ENCODE measurements at regions not wholly inside any gene's neighbourhood (a gene's known extent, or its start where the extent isn't known, plus 50 kb on each side); places are given as distances from the start of the nearest gene placed in this dataset.

DNA sequence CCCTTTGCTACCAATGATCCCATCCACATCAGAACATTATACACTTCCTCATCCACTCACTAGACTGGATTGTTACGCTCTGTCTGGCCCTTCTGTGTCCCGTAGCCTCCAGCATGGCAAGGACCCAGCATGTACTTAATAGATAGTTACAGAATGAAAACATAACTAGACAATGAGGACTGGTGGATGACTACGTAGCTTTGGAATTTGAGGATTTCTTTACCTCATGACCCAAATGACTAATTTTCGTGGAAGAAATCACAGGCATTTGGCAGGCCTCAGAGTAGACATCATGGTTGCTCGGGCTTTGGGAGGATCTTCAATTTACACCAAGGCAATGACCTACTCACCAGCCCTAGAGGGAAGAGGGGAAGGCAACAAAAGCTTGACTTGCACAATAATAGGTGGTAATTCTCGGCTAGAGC lies 299.8 kb downstream of the TLE1 start:
- no peak overlapping the region for H3K4me3 ChIP-seq (ENCODE audit: low read length)
- ChIA-PET CTCF (no interaction called here), POLR2A (no interaction called here)
- H3K36me3 ChIP-seq (ENCODE audit: insufficient read depth, low read length), result no peaks in the 10 kb centered on the region
- H3K36me3 Mint-ChIP-seq, result no peaks in the 10 kb centered on the region
- H3K27me3 ChIP-seq (ENCODE audit: insufficient read depth, low read length, poor library complexity, severe bottlenecking), result no peaks in the 10 kb centered on the region
- no peaks in the 10 kb centered on the region for H3K4me1 Mint-ChIP-seq
- no peaks in the 10 kb centered on the region for H3K4me1 ChIP-seq (ENCODE audit: insufficient read depth, low read length)
- H3K27ac ChIP-seq (ENCODE audit: low read depth, low read length), result no peak overlapping the region
- no peak overlapping the region for H3K27ac Mint-ChIP-seq
- no peak overlapping the region for H3K4me3 Mint-ChIP-seq
- H3K27me3 Mint-ChIP-seq, result peaks cover 0 to 2% of the 10 kb centered on the region in 2 donors
- H3K9me3 ChIP-seq (ENCODE audit: low read length), result no peaks in the 10 kb centered on the region
- peaks cover 0 to 2% (median 0%) of the 10 kb centered on the region in 5 donors for H3K9me3 Mint-ChIP-seq
- no peak for DNase-seq

DNA sequence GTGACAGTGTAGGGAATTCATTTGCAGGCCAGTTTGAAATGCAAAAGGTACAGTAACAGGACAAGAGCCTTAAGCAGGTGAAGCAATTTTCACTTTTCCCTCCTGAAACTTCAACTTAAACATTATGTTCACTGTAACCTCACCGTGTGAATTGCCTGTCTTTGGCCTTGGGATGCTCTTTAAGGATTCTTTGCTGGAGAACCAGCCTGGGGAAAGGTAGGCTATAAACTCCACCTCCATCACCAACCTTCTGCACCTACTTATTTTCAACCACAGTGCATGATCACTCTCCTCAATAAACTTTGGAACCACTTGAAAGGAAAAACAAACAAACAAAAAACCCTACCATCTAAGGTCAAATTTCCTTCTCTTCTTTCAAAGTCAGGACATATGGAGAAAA lies 300.5 kb downstream of the TLE1 start:
- peaks cover 0 to 2% of the 10 kb centered on the region in 2 donors for H3K27me3 Mint-ChIP-seq
- Histone ChIP-seq H3K9me3 (ENCODE audit: low read length) (no peaks in the 10 kb centered on the region), H3K27me3 (ENCODE audit: insufficient read depth, low read length, poor library complexity, severe bottlenecking) (no peaks in the 10 kb centered on the region), H3K4me1 (ENCODE audit: insufficient read depth, low read length) (no peaks in the 10 kb centered on the region), H3K4me3 (ENCODE audit: low read length) (no peak overlapping the region), H3K36me3 (ENCODE audit: insufficient read depth, low read length) (no peaks in the 10 kb centered on the region), H3K27ac (ENCODE audit: low read depth, low read length) (no peak overlapping the region)
- no peaks in the 10 kb centered on the region for H3K36me3 Mint-ChIP-seq
- no peak overlapping the region for H3K4me3 Mint-ChIP-seq
- no peaks in the 10 kb centered on the region for H3K4me1 Mint-ChIP-seq
- CTCF ChIA-PET, result no interaction called here
- no peak overlapping the region for H3K27ac Mint-ChIP-seq
- no peak for DNase-seq
- peaks cover 0 to 3% (median 0%) of the 10 kb centered on the region in 5 donors for H3K9me3 Mint-ChIP-seq
- POLR2A ChIA-PET, result no interaction called here

DNA sequence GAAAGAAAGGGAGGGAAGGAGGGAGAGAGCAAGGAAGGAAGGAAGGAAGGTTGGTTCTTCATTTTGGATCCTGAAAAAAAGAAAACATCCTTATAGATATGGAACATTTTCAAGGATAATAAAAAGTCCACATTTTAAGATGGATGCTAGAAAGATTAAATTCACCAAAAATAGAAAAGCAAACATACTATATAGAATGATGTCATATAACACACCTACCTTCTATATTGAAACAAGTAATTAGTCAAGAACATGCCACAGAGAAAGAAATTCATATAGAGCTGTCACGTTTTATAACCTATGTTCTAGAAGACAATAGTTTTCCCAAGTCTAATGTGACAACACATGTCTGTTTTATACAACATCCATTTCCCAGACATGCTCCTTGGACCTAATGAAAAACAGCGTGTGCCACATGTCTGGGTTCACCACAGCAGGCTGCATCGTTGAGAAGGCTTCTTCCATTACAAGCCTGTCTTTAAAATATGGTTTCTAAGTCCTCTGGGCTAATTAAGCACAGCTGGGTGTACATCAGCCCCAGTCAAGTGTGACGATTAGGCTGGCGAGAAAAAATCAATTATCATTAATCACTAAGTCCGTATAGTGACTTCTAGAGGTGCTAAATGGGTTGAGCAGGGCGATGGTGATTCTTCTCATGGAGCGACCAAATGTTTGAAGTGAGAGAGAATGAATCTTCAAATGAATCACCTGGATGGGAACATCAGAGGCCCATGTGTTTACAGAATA lies 301.8 kb downstream of the TLE1 start:
- Mint-ChIP-seq H3K36me3 (no peaks in the 10 kb centered on the region), H3K27me3 (peaks cover 0 to 2% of the 10 kb centered on the region in 2 donors), H3K4me1 (no peaks in the 10 kb centered on the region), H3K4me3 (no peak overlapping the region), H3K27ac (no peak overlapping the region), H3K9me3 (peaks cover 0 to 4% (median 0%) of the 10 kb centered on the region in 5 donors)
- Histone ChIP-seq H3K27ac (ENCODE audit: low read depth, low read length) (no peak overlapping the region), H3K27me3 (ENCODE audit: insufficient read depth, low read length, poor library complexity, severe bottlenecking) (no peaks in the 10 kb centered on the region), H3K9me3 (ENCODE audit: low read length) (no peaks in the 10 kb centered on the region), H3K4me3 (ENCODE audit: low read length) (no peak overlapping the region), H3K4me1 (ENCODE audit: insufficient read depth, low read length) (no peaks in the 10 kb centered on the region), H3K36me3 (ENCODE audit: insufficient read depth, low read length) (no peaks in the 10 kb centered on the region)
- CTCF ChIA-PET, result no interaction called here
- POLR2A ChIA-PET, result no interaction called here
- no peak for DNase-seq

DNA sequence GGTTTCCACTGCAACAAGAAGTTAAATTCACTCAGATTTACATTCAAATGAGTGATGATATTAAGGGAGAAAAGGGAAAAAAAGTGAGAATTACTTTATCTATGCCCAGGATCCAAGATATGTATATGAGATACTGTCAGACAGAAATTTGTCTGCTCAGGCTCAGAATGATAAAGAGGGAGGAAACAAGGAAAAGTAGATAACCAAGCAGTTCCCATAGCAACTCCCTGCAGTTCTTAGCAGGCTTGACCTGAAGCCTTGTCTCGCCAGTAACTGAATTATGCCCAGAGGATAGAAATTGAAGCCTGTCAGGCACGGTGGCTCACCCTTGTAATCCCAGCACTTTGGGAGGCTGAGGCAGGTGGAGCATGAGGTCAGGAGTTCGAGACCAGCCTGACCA lies 304.4 kb downstream of the TLE1 start:
- H3K36me3 ChIP-seq (ENCODE audit: insufficient read depth, low read length), result no peaks in the 10 kb centered on the region
- H3K4me3 Mint-ChIP-seq, result no peak overlapping the region
- ChIA-PET CTCF (no interaction called here), POLR2A (no interaction called here)
- no peak overlapping the region for H3K27ac ChIP-seq (ENCODE audit: low read depth, low read length)
- no peaks in the 10 kb centered on the region for H3K4me1 Mint-ChIP-seq
- DNase-seq, result no peak
- H3K27ac Mint-ChIP-seq, result no peak overlapping the region
- no peaks in the 10 kb centered on the region for H3K4me1 ChIP-seq (ENCODE audit: insufficient read depth, low read length)
- no peaks in the 10 kb centered on the region for H3K27me3 ChIP-seq (ENCODE audit: insufficient read depth, low read length, poor library complexity, severe bottlenecking)
- H3K9me3 ChIP-seq (ENCODE audit: low read length), result no peaks in the 10 kb centered on the region
- H3K4me3 ChIP-seq (ENCODE audit: low read length), result no peak overlapping the region
- H3K9me3 Mint-ChIP-seq, result peaks cover 0 to 7% (median 0%) of the 10 kb centered on the region in 5 donors
- H3K27me3 Mint-ChIP-seq, result peaks cover 0 to 2% of the 10 kb centered on the region in 2 donors
- H3K36me3 Mint-ChIP-seq, result no peaks in the 10 kb centered on the region

DNA sequence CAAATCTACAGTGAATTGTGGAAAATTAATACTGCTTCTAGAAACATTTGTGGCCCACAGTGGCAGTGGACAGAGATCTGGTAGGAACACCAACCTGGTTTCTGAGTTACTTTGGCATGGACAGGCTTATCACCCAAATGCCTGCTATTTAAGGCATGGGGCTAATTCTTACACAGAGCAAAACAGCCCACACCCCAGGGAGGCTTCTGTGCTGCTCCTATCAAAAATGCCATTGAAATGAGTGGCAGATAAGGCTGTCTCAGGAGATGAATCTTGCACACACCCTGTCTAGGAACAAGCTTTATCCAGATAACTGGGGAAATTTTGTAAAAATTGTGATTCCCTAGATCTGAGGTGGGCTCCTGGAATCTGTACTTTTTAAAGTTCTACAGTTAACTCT lies 307.1 kb downstream of the TLE1 start:
- H3K27me3 Mint-ChIP-seq, result no peaks in the 10 kb centered on the region
- DNase-seq, result no peak
- ChIA-PET POLR2A (no interaction called here), CTCF (no interaction called here)
- no peak overlapping the region for H3K27ac Mint-ChIP-seq
- H3K4me3 ChIP-seq (ENCODE audit: low read length), result no peak overlapping the region
- H3K4me3 Mint-ChIP-seq, result no peak overlapping the region
- H3K36me3 Mint-ChIP-seq, result no peaks in the 10 kb centered on the region
- H3K4me1 ChIP-seq (ENCODE audit: insufficient read depth, low read length), result no peaks in the 10 kb centered on the region
- no peaks in the 10 kb centered on the region for H3K4me1 Mint-ChIP-seq
- H3K9me3 Mint-ChIP-seq, result peaks cover 0 to 16% (median 3%) of the 10 kb centered on the region in 5 donors
- no peaks in the 10 kb centered on the region for H3K27me3 ChIP-seq (ENCODE audit: insufficient read depth, low read length, poor library complexity, severe bottlenecking)
- H3K9me3 ChIP-seq (ENCODE audit: low read length), result no peaks in the 10 kb centered on the region
- no peak overlapping the region for H3K27ac ChIP-seq (ENCODE audit: low read depth, low read length)
- H3K36me3 ChIP-seq (ENCODE audit: insufficient read depth, low read length), result no peaks in the 10 kb centered on the region

DNA sequence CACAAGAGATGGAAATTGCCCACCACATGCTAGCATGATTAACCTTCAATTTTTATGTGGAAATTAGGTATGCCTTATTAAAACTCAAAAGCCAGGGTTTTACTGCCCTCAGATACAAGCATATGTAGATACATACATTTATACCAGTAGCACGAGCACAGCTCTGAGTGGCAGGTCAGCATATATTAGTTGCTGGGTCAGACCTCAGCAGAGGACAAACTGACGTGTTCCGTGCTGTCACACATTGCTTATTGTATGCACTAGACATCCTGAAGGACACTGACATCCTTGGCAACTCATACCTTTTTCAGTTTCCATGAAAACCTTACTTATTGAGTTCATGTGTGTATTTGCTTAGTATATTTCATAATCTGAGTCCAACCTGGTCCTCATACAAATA lies 307.7 kb downstream of the TLE1 start:
- no peak overlapping the region for H3K4me3 Mint-ChIP-seq
- H3K4me1 Mint-ChIP-seq, result no peaks in the 10 kb centered on the region
- Histone ChIP-seq H3K4me3 (ENCODE audit: low read length) (no peak overlapping the region), H3K27me3 (ENCODE audit: insufficient read depth, low read length, poor library complexity, severe bottlenecking) (no peaks in the 10 kb centered on the region), H3K27ac (ENCODE audit: low read depth, low read length) (no peak overlapping the region), H3K9me3 (ENCODE audit: low read length) (no peaks in the 10 kb centered on the region), H3K36me3 (ENCODE audit: insufficient read depth, low read length) (no peaks in the 10 kb centered on the region), H3K4me1 (ENCODE audit: insufficient read depth, low read length) (no peaks in the 10 kb centered on the region)
- no peaks in the 10 kb centered on the region for H3K36me3 Mint-ChIP-seq
- CTCF ChIA-PET, result no interaction called here
- H3K27ac Mint-ChIP-seq, result no peak overlapping the region
- no peak for DNase-seq
- POLR2A ChIA-PET, result no interaction called here
- peaks cover 0 to 19% (median 3%) of the 10 kb centered on the region in 5 donors for H3K9me3 Mint-ChIP-seq
- no peaks in the 10 kb centered on the region for H3K27me3 Mint-ChIP-seq

DNA sequence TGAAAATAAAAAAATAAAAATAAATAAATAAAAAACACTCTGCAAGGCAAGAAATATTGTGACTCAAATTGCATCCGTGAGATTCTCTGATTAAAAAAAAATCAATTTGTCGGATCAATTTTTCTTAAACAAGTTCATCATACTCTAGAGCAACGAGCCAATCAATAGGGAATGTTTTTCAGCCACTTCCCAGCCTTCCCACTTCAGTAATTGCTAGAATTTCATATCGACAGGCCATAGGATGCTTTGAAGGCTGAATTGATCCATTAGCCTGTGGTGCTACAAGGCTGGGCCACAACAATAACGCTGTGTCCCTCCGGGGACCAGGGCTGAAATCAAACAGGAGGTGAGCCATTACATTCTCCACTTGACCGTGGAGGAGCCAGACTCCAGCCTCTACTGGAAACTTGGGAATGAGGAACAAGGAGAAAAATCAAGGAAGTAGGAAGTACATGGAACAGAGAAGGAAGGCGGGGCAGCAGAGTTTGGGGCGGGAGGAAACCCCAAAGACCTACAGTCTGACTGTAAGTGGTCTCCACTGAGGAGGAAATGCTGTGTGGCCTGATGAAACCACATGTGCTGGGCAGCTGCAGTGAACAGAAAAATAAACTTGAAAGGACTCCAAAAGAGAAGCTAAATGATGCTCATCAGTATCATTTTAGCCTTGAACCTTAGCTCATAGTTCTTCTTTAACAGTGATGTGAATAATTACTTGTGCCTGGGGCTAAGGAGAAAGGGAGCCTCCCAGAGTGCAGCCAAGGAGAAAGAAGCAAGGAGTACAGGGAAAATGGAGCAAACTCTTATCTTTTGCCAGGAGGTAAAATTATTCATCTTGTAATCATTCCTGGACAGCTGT lies 308.6 kb downstream of the TLE1 start:
- ChIA-PET CTCF (no interaction called here), POLR2A (no interaction called here)
- Histone ChIP-seq H3K4me1 (ENCODE audit: insufficient read depth, low read length) (no peaks in the 10 kb centered on the region), H3K4me3 (ENCODE audit: low read length) (no peak overlapping the region), H3K27me3 (ENCODE audit: insufficient read depth, low read length, poor library complexity, severe bottlenecking) (no peaks in the 10 kb centered on the region), H3K27ac (ENCODE audit: low read depth, low read length) (no peak overlapping the region), H3K9me3 (ENCODE audit: low read length) (no peaks in the 10 kb centered on the region), H3K36me3 (ENCODE audit: insufficient read depth, low read length) (no peaks in the 10 kb centered on the region)
- Mint-ChIP-seq H3K27ac (no peak overlapping the region), H3K4me1 (no peaks in the 10 kb centered on the region), H3K36me3 (no peaks in the 10 kb centered on the region), H3K27me3 (no peaks in the 10 kb centered on the region), H3K9me3 (peaks cover 0 to 19% (median 3%) of the 10 kb centered on the region in 5 donors), H3K4me3 (no peak overlapping the region)
- no peak for DNase-seq

DNA sequence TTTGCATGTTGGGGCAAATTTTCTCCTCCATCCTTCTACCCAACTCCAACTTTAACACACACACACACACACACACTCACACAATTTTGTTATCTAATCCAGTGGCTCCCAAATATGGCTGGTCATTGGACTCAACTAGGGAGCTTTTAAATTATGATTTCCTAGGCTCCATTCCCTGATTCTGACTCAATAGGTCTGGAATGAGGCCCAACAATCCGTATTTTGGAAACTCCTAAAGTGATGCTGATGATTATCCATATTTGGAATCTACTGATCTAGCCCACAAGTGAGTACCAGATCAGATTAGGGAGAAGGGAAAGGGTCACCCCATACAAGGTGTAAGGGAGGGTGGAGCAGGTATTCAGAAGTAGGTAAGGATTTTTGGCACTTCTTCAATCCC lies 309.7 kb downstream of the TLE1 start:
- H3K9me3 Mint-ChIP-seq, result peaks cover 0 to 19% (median 3%) of the 10 kb centered on the region in 5 donors
- H3K4me1 ChIP-seq (ENCODE audit: insufficient read depth, low read length), result no peaks in the 10 kb centered on the region
- H3K27me3 Mint-ChIP-seq, result no peaks in the 10 kb centered on the region
- H3K27me3 ChIP-seq (ENCODE audit: insufficient read depth, low read length, poor library complexity, severe bottlenecking), result no peaks in the 10 kb centered on the region
- no peak overlapping the region for H3K4me3 Mint-ChIP-seq
- H3K4me1 Mint-ChIP-seq, result no peaks in the 10 kb centered on the region
- no peaks in the 10 kb centered on the region for H3K36me3 ChIP-seq (ENCODE audit: insufficient read depth, low read length)
- no peaks in the 10 kb centered on the region for H3K9me3 ChIP-seq (ENCODE audit: low read length)
- no peak for DNase-seq
- no peak overlapping the region for H3K4me3 ChIP-seq (ENCODE audit: low read length)
- ChIA-PET POLR2A (no interaction called here), CTCF (no interaction called here)
- no peak overlapping the region for H3K27ac Mint-ChIP-seq
- no peak overlapping the region for H3K27ac ChIP-seq (ENCODE audit: low read depth, low read length)
- no peaks in the 10 kb centered on the region for H3K36me3 Mint-ChIP-seq
